Endothelial cell (in vitro differentiated cells): ENCODE measurements at regions not wholly inside any gene's neighbourhood (a gene's known extent, or its start where the extent isn't known, plus 50 kb on each side); places are given as distances from the start of the nearest gene placed in this dataset.

Experiments
- DNase-seq: peaks from one replicate; pipeline ENCODE4 v3.0.0; 2021; ENCODE audit warnings: low spot score
- H3K27ac Mint-ChIP-seq: one replicate; pipeline ENCODE4 v1.8.0; 2021; ENCODE audit warnings: mixed read lengths, inconsistent platforms; ENCODE audit not compliant: unreplicated experiment
- H3K27me3 Mint-ChIP-seq: one replicate; pipeline ENCODE4 v1.8.0; 2021; ENCODE audit warnings: mild to moderate bottlenecking, moderate library complexity, mixed read lengths, inconsistent platforms; ENCODE audit not compliant: unreplicated experiment
- H3K36me3 Mint-ChIP-seq: one replicate; pipeline ENCODE4 v1.8.0; 2021; ENCODE audit warnings: mild to moderate bottlenecking, low read depth, mixed read lengths, inconsistent platforms; ENCODE audit not compliant: unreplicated experiment
- H3K4me1 Mint-ChIP-seq: one replicate; pipeline ENCODE4 v1.8.0; 2021; ENCODE audit warnings: mild to moderate bottlenecking, mixed read lengths, inconsistent platforms; ENCODE audit not compliant: unreplicated experiment
- H3K4me3 Mint-ChIP-seq: one replicate; pipeline ENCODE4 v1.8.0; 2021; ENCODE audit warnings: mild to moderate bottlenecking, mixed read lengths, inconsistent platforms; ENCODE audit not compliant: unreplicated experiment
- H3K9me3 Mint-ChIP-seq: one replicate; pipeline ENCODE4 v1.8.0; 2021; ENCODE audit warnings: mixed read lengths, inconsistent platforms; ENCODE audit not compliant: unreplicated experiment
- TF ChIP-seq, protein P1 (sequence below): fragments of 200-600 bp; sonication (generic); IDR thresholded peaks from one replicate; pipeline ENCODE4 v1.5.0; 2021; ENCODE audit warnings: antibody characterized with exemption; ENCODE audit not compliant: unreplicated experiment

DNA sequence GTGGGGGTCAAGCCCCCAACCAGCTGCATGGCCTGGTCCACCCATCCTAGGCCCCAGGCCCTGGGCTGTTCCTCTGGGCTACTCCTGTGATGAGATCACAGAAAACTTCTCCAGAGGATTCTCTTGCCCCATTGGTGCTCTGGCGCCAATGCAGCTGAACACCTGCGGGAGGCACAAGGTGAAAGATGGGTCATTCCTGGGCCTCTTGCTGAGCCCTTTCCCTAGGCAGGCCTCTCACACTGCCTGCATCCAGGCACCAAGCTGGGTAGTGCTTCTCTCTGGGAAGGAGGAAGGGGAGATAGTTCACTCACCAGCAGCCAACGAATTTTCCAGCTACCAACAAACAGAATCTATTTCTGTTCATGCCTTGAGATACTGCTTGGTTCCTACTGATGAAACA, 142.1 kb downstream of the PXDC1 start:
- no peaks in the 10 kb centered on the region for H3K36me3 Mint-ChIP-seq
- H3K9me3 Mint-ChIP-seq = no peaks in the 10 kb centered on the region
- H3K27ac Mint-ChIP-seq = no peak overlapping the region
- no peak overlapping the region for H3K4me3 Mint-ChIP-seq
- no peak for DNase-seq
- TF ChIP-seq, protein P1, sequence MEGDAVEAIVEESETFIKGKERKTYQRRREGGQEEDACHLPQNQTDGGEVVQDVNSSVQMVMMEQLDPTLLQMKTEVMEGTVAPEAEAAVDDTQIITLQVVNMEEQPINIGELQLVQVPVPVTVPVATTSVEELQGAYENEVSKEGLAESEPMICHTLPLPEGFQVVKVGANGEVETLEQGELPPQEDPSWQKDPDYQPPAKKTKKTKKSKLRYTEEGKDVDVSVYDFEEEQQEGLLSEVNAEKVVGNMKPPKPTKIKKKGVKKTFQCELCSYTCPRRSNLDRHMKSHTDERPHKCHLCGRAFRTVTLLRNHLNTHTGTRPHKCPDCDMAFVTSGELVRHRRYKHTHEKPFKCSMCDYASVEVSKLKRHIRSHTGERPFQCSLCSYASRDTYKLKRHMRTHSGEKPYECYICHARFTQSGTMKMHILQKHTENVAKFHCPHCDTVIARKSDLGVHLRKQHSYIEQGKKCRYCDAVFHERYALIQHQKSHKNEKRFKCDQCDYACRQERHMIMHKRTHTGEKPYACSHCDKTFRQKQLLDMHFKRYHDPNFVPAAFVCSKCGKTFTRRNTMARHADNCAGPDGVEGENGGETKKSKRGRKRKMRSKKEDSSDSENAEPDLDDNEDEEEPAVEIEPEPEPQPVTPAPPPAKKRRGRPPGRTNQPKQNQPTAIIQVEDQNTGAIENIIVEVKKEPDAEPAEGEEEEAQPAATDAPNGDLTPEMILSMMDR = no peak
- H3K4me1 Mint-ChIP-seq = peaks cover 13% of the 10 kb centered on the region
- peaks cover 4% of the 10 kb centered on the region for H3K27me3 Mint-ChIP-seq

DNA sequence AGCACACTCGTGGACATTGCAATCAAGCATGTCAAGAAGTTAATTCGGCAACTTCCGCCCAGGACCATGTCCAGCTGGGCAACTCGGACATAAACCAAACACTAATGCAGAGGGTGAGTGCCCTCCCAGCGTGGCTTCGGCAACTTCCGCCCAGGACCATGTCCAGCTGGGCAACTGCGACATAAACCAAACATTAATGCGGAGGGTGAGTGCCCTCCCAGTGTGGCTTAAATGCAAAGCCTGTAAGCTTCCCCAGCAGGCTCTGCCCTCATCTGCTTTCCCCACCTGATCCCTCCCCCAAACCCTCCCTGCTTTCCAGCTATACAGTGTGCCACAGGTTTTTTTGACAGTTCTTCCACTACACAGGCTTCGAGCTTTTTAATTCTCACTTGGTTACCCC, 143.4 kb downstream of the PXDC1 start:
- peaks cover 16% of the 10 kb centered on the region for H3K4me1 Mint-ChIP-seq

DNA sequence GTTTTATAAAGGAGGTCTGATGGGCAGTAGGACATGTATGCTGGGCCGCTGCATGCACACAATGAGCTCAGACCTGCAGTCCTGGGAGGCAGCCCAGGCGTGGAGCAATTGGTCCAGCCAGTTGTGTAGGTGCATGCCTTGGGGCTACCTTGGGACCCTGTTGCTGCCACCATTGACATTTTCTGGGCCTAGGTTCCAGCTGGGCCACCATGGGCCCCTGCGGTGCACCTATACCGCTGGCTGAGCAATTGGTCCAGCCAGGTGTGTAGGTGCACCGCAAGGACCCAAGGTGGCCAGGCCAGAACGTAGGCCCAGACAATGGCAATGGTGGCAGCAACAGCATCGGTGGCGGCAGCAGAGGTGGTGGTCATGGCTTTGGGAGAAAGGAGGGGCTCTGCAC, 143.9 kb downstream of the PXDC1 start:
- Mint-ChIP-seq H3K9me3 (no peaks in the 10 kb centered on the region), H3K36me3 (peaks cover under 1% of the 10 kb centered on the region), H3K4me1 (peaks cover 16% of the 10 kb centered on the region), H3K4me3 (no peak overlapping the region), H3K27me3 (peaks cover 6% of the 10 kb centered on the region), H3K27ac (no peak overlapping the region)
- TF ChIP-seq, protein P1 = no peak
- DNase-seq = no peak

More for the DNA sequence above, 143.4 kb downstream of the PXDC1 start:
- Mint-ChIP-seq H3K27ac (no peak overlapping the region), H3K9me3 (no peaks in the 10 kb centered on the region), H3K27me3 (peaks cover 4% of the 10 kb centered on the region), H3K4me3 (no peak overlapping the region), H3K36me3 (no peaks in the 10 kb centered on the region)
- TF ChIP-seq, protein P1 = no peak
- no peak for DNase-seq

DNA sequence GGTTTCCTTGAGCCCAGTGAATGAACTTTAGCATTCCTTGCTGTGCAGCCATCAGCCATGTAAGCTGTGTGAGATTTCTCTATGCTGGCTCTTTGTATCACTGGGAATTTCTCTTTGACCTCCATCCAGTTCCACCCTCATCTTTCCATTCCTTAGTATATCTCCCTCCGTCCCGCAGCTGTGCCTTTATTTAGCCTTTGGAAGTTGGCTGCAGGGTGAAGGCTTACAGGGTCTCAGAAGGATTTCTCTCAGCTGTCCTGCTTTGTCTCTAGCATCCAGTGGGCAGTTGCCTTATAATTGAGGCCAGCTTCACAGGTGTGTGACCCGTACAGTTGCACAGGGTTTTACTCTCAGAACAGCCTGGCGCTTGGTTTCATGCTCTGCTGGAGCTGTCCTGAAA, 144.3 kb downstream of the PXDC1 start:
- Mint-ChIP-seq H3K27ac (no peak overlapping the region), H3K9me3 (no peaks in the 10 kb centered on the region), H3K4me3 (no peak overlapping the region), H3K27me3 (peaks cover 7% of the 10 kb centered on the region), H3K4me1 (peaks cover 16% of the 10 kb centered on the region), H3K36me3 (peaks cover 3% of the 10 kb centered on the region)
- DNase-seq = no peak
- TF ChIP-seq, protein P1 = no peak

DNA sequence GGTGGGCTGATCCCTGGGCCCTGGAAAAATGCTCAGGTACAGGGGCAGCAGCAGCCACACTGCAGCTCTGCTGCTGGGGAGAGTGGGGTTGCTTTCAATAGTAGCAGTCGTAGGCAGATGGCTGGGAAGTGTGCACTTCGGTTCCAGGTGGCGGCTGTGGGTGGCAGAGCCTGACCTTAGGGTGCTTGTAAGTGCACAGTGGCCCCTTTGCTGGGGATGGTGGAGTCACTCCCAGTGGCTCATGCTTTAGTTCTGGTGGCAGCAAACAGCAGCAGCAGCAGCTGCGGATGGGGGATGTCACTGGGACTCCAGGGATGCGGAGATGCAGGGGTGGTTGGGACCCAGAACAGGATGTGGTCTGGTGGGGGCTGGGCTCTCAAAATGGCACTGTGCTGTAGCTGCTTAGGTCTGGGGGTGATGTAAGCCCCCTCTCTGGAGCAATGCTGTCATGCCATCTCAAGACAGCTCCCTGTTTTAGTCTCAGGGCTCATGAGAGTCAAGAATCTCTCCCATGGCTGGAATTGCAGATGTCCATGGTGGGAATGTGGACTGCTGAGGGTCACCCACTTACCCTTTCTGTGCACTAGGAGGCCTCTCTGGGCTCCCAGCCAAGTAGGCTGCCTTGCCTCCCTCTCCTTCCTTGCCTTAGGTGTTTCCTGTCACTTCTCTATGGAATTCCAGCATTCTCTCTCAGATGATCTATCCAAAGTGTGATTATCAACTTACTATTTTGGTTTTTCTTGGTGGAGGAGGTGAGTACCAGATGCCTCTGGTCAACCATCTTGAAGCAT, 146.7 kb upstream of the SLC22A23 start:
- Mint-ChIP-seq H3K9me3 (no peaks in the 10 kb centered on the region), H3K27ac (no peak overlapping the region), H3K36me3 (peaks cover 3% of the 10 kb centered on the region), H3K4me3 (no peak overlapping the region), H3K27me3 (peaks cover 5% of the 10 kb centered on the region), H3K4me1 (peaks cover 3% of the 10 kb centered on the region)
- DNase-seq = no peak
- TF ChIP-seq, protein P1 = no peak
